Left lung (tissue), 4 donors: ENCODE measurements at regions not wholly inside any gene's neighbourhood (a gene's known extent, or its start where the extent isn't known, plus 50 kb on each side); places are given as distances from the start of the nearest gene placed in this dataset.
"Not testable (repeated sequence)": the region's sequence is repeated elsewhere in the genome, so short reads cannot be mapped to it uniquely, and the experiment has no call there.

Experiments
- ATAC-seq: fragments of 200-7000 bp; cut with Tn5 transposase; one replicate; pipeline ENCODE4 v1.9.1; 2020; ENCODE audit warnings: moderate library complexity
- DNase-seq, 4 donors: peaks; one replicate each; pipeline ENCODE4 v3.0.0-alpha.2; 2013 to 2020
- H3K27ac ChIP-seq, 2 donors: fragments of 200-600 bp; sonication (generic) in 1 of 2; one replicate each; pipeline versions ENCODE4 v1.5.0 to v1.8.0; 2020 to 2021
- H3K27me3 ChIP-seq, 2 donors: fragments of 200-600 bp; sonication (generic) in 1 of 2; one replicate each; pipeline versions ENCODE4 v1.5.0 to v1.8.0; 2020 to 2021
- H3K36me3 ChIP-seq, 2 donors: fragments of 200-600 bp; sonication (generic) in 1 of 2; one replicate each; pipeline versions ENCODE4 v1.5.0 to v1.8.0; 2020 to 2021
- H3K4me1 ChIP-seq, 2 donors: fragments of 200-600 bp; one replicate each; pipeline ENCODE4 v1.8.0; 2021
- H3K4me3 ChIP-seq, 2 donors: fragments of 200-600 bp; sonication (generic) in 1 of 2; one replicate each; pipeline versions ENCODE4 v1.5.0 to v1.8.0; 2020 to 2021; ENCODE audit warnings: mild to moderate bottlenecking in 1 of 2
- H3K9me3 ChIP-seq, 2 donors: fragments of 200-600 bp; sonication (generic) in 1 of 2; one replicate each; pipeline versions ENCODE4 v1.5.0 to v1.8.0; 2020 to 2021
- CTCF ChIP-seq, 2 donors: fragments of 200-600 bp; sonication (generic) in 1 of 2; IDR thresholded peaks; one replicate each; pipeline versions ENCODE4 v1.5.0 to v1.8.0; 2021; ENCODE audit warnings: antibody characterized with exemption in 2 of 2
- intact Hi-C, 2 donors: fragments of 100-400 bp; cut with DNase I; formaldehyde crosslinking; loops; one replicate each; pipeline versions ENCODE4 v1.11.2 to v1.14.2; 2022
- donor health status: DM: no; HTN: yes; CAD: no.
- donor health status: DM: no; HTN: no; CAD: no.

GRCh38 chr2:240257940-240258580 is 117.6 kb upstream of the OTOS start:
- Histone ChIP-seq H3K27me3 (peaks cover 0 to 11% of the 10 kb centered on the region in 2 donors), H3K36me3 (no peaks in the 10 kb centered on the region), H3K4me1 (no peaks in the 10 kb centered on the region), H3K9me3 (peaks cover 0 to 12% of the 10 kb centered on the region in 2 donors), H3K4me3 (no peak overlapping the region), H3K27ac (no peak overlapping the region)
- ATAC-seq (no peak), DNase-seq (no peak)
- intact Hi-C loops = no loop called here
- no peak for TF ChIP-seq CTCF (IDR thresholded peaks at IDR 0.05)

- intact Hi-C loops = no loop called here
These were observed 118.2 kb upstream of the OTOS start for GRCh38 chr2:240258685-240259084.

GRCh38 chr2:240259201-240259923 is 118.9 kb upstream of the OTOS start:
- no peak for TF ChIP-seq CTCF (IDR thresholded peaks at IDR 0.05)
- H3K4me3 ChIP-seq = no peak overlapping the region
- H3K9me3 ChIP-seq = peaks cover 0 to 18% of the 10 kb centered on the region in 2 donors
- H3K27me3 ChIP-seq = peaks cover 0 to 11% of the 10 kb centered on the region in 2 donors
- ATAC-seq (no peak), DNase-seq (peak in 1 of 4 donors; percentile 59)
- intact Hi-C loops = no loop called here
- peak overlapping the region in 1 of 2 donors; percentile 39 for H3K27ac ChIP-seq
- no peaks in the 10 kb centered on the region for H3K4me1 ChIP-seq
- no peaks in the 10 kb centered on the region for H3K36me3 ChIP-seq

More at GRCh38 chr2:240258685-240259084, 118.2 kb upstream of the OTOS start:
- peak overlapping the region in 1 of 2 donors; percentile 39 for H3K27ac ChIP-seq
- H3K36me3 ChIP-seq = no peaks in the 10 kb centered on the region
- DNase-seq (no peak), ATAC-seq (no peak)
- H3K4me3 ChIP-seq = no peak overlapping the region
- TF ChIP-seq CTCF (IDR thresholded peaks at IDR 0.05) = no peak
- H3K27me3 ChIP-seq = peaks cover 0 to 11% of the 10 kb centered on the region in 2 donors
- H3K4me1 ChIP-seq = no peaks in the 10 kb centered on the region
- peaks cover 0 to 18% of the 10 kb centered on the region in 2 donors for H3K9me3 ChIP-seq

GRCh38 chr2:240259924-240260529 is 119.6 kb upstream of the OTOS start:
- no peak overlapping the region for H3K27ac ChIP-seq
- peaks cover 0 to 11% of the 10 kb centered on the region in 2 donors for H3K27me3 ChIP-seq
- intact Hi-C loops = no loop called here
- peaks cover 0 to 18% of the 10 kb centered on the region in 2 donors for H3K9me3 ChIP-seq
- peak in 1 of 4 donors; percentile 68 for DNase-seq
- ATAC-seq = no peak
- no peaks in the 10 kb centered on the region for H3K36me3 ChIP-seq
- no peak overlapping the region for H3K4me3 ChIP-seq
- TF ChIP-seq CTCF (IDR thresholded peaks at IDR 0.05) = no peak
- H3K4me1 ChIP-seq = no peaks in the 10 kb centered on the region

- Histone ChIP-seq H3K27me3 (peaks cover 0 to 11% of the 10 kb centered on the region in 2 donors), H3K27ac (no peak overlapping the region), H3K4me3 (no peak overlapping the region), H3K36me3 (no peaks in the 10 kb centered on the region), H3K4me1 (no peaks in the 10 kb centered on the region), H3K9me3 (peaks cover 0 to 18% of the 10 kb centered on the region in 2 donors)
- TF ChIP-seq CTCF (IDR thresholded peaks at IDR 0.05) = no peak
- intact Hi-C loops = no loop called here
- DNase-seq (no peak), ATAC-seq (no peak)
These were observed 120.2 kb upstream of the OTOS start for GRCh38 chr2:240260664-240261063.

GRCh38 chr2:240262578-240262977 is 122.1 kb upstream of the OTOS start:
- intact Hi-C loops, H3K36me3 ChIP-seq, DNase-seq, H3K27ac ChIP-seq, H3K4me3 ChIP-seq, H3K4me1 ChIP-seq, ATAC-seq, H3K27me3 ChIP-seq: not testable (repeated sequence)
- H3K9me3 ChIP-seq = peaks cover 0 to 18% of the 10 kb centered on the region in 2 donors
